ENCODE measurements at regions not wholly inside any gene's neighbourhood (a gene's known extent, or its start where the extent isn't known, plus 50 kb on each side); places are given as distances from the start of the nearest gene placed in this dataset.

GRCh38 chr14:41986700-41987099 is 380.0 kb downstream of the LRFN5 start:
- Mint-ChIP-seq H3K4me3 (ENCODE audit: unreplicated experiment) (no peak overlapping the region), H3K27ac (ENCODE audit: unreplicated experiment) (no peak overlapping the region), H3K36me3 (ENCODE audit: low read depth) (no peaks in the 10 kb centered on the region), H3K9me3 (ENCODE audit: low read depth) (no peaks in the 10 kb centered on the region), H3K27me3 (ENCODE audit: low read depth) (peaks cover 6% of the 10 kb centered on the region), H3K4me1 (ENCODE audit: low read depth) (no peaks in the 10 kb centered on the region)
- no peak for TF ChIP-seq CTCF (IDR thresholded peaks at IDR 0.05)
- DNase-seq (ENCODE audit: low spot score): no peak

GRCh38 chr14:41986083-41986645 is 379.5 kb downstream of the LRFN5 start:
- H3K4me3 Mint-ChIP-seq (ENCODE audit: unreplicated experiment): no peak overlapping the region
- no peak for DNase-seq (ENCODE audit: low spot score)
- H3K36me3 Mint-ChIP-seq (ENCODE audit: low read depth): no peaks in the 10 kb centered on the region
- H3K4me1 Mint-ChIP-seq (ENCODE audit: low read depth): no peaks in the 10 kb centered on the region
- H3K27ac Mint-ChIP-seq (ENCODE audit: unreplicated experiment): no peak overlapping the region
- TF ChIP-seq CTCF (IDR thresholded peaks at IDR 0.05): no peak
- no peaks in the 10 kb centered on the region for H3K9me3 Mint-ChIP-seq (ENCODE audit: low read depth)
- peaks cover 6% of the 10 kb centered on the region for H3K27me3 Mint-ChIP-seq (ENCODE audit: low read depth)

GRCh38 chr14:41973178-41973577 is 366.5 kb downstream of the LRFN5 start:
- no peak overlapping the region for H3K4me3 Mint-ChIP-seq (ENCODE audit: unreplicated experiment)
- no peak overlapping the region for H3K27ac Mint-ChIP-seq (ENCODE audit: unreplicated experiment)
- no peaks in the 10 kb centered on the region for H3K27me3 Mint-ChIP-seq (ENCODE audit: low read depth)
- no peak for DNase-seq (ENCODE audit: low spot score)
- H3K9me3 Mint-ChIP-seq (ENCODE audit: low read depth): peaks cover 29% of the 10 kb centered on the region
- no peaks in the 10 kb centered on the region for H3K4me1 Mint-ChIP-seq (ENCODE audit: low read depth)
- no peak for TF ChIP-seq CTCF (IDR thresholded peaks at IDR 0.05)
- peaks cover 2% of the 10 kb centered on the region for H3K36me3 Mint-ChIP-seq (ENCODE audit: low read depth)

- no peak for DNase-seq (ENCODE audit: low spot score)
- Mint-ChIP-seq H3K27ac (ENCODE audit: unreplicated experiment) (no peak overlapping the region), H3K9me3 (ENCODE audit: low read depth) (peaks cover 29% of the 10 kb centered on the region), H3K4me1 (ENCODE audit: low read depth) (no peaks in the 10 kb centered on the region), H3K4me3 (ENCODE audit: unreplicated experiment) (no peak overlapping the region), H3K27me3 (ENCODE audit: low read depth) (no peaks in the 10 kb centered on the region), H3K36me3 (ENCODE audit: low read depth) (peaks cover 2% of the 10 kb centered on the region)
- TF ChIP-seq CTCF (IDR thresholded peaks at IDR 0.05): no peak
Observed at GRCh38 chr14:41972531-41972930, 365.9 kb downstream of the LRFN5 start.

- Mint-ChIP-seq H3K36me3 (ENCODE audit: low read depth) (no peaks in the 10 kb centered on the region), H3K27me3 (ENCODE audit: low read depth) (no peaks in the 10 kb centered on the region), H3K4me1 (ENCODE audit: low read depth) (no peaks in the 10 kb centered on the region), H3K4me3 (ENCODE audit: unreplicated experiment) (no peak overlapping the region), H3K27ac (ENCODE audit: unreplicated experiment) (no peak overlapping the region), H3K9me3 (ENCODE audit: low read depth) (peaks cover 11% of the 10 kb centered on the region)
- no peak for DNase-seq (ENCODE audit: low spot score)
- TF ChIP-seq CTCF (IDR thresholded peaks at IDR 0.05): no peak
Observed at GRCh38 chr14:41960281-41960680, 353.6 kb downstream of the LRFN5 start.

Measured in chondrocyte (in vitro differentiated cells).